HG02642 (cell line): ENCODE measurements at regions not wholly inside any gene's neighbourhood (a gene's known extent, or its start where the extent isn't known, plus 50 kb on each side); places are given as distances from the start of the nearest gene placed in this dataset.
"Not testable (repeated sequence)": the region's sequence is repeated elsewhere in the genome, so short reads cannot be mapped to it uniquely, and the experiment has no call there.

ENCODE experiments used
- ATAC-seq: cut with Tn5 transposase; IDR thresholded peaks from one replicate; pipeline ENCODE4 v1.9.1; 2021; ENCODE audit warnings: mild to moderate bottlenecking; ENCODE audit not compliant: unreplicated experiment, poor library complexity

DNA sequence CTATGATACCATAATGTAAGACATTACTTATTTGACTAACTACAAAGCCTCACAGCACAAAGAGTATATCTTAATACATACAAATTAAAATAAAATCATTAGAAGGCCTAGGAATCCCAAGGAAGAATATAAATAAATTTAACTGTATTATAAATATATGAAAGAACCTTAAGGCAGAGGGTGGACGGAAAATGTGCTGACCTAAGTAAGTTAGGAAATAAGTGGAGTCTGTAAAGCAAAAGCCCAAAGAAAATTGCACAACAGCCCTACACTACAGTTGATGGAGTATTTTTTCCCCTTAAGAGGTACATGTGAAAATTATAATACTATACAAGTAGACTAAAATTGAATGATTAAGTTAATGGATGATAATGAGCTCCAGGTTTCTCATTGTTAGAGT is 710.1 kb downstream of the NR4A2 start:
- ATAC-seq: no peak

DNA sequence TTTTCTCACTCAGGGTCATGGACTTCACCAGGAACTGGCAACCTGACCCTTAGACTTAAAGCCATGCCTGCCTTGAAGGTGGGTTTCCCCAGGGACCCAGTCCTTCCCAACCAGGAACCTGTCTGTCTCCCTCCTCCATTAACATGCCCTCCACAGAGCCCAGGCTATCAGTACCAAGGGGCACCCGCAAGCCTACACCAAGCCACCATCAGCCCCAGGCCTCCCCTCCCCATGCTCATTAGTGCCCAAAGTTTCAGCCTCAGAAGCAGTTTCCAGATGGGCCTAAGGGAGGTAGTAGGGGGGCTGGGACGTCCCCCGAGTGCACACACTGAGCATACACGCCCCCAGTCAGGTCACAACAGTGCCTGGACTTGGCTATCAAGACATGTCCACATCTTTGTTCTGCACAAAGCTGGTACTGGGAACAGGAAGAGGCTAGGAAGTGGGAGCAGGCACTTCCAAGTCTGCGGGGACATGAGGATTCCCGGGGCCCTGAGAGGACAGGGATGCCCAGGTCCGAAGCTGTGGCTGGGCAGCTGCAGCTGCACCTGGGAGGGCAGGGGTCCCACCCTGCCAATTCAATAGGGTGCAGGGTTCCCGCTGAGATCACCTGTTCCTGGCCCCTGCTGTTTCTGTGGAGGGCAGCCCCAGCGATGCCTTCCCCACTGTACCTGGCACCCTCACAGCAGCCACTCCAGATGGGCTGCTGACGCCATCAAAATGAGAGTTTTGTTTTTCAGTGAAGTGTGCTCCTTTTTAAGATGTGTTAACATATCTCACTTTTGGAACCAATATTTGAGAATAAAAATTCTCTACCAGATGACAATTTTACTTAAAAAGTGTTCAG is 731.4 kb downstream of the NR4A2 start:
- ATAC-seq: no peak

DNA sequence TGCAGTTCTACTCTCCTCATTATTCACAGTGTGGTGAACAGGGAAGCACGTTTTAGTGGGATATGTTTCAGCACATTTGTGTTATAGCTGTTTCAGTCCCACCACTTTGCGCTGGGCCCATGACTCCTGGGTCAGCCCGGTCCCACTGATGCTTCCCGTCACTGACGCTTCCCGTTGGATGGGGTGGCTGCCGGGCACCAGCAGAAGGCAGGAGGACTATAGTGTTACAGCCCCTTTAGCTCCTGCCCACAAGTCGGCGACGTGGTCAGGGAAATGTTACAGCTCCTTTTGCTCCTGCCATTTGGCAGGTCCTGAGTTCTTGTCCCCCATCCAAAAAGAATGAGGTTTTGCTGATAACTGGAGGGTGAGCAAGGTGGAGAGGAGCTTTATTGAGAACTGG is 732.2 kb downstream of the NR4A2 start:
- no peak for ATAC-seq

DNA sequence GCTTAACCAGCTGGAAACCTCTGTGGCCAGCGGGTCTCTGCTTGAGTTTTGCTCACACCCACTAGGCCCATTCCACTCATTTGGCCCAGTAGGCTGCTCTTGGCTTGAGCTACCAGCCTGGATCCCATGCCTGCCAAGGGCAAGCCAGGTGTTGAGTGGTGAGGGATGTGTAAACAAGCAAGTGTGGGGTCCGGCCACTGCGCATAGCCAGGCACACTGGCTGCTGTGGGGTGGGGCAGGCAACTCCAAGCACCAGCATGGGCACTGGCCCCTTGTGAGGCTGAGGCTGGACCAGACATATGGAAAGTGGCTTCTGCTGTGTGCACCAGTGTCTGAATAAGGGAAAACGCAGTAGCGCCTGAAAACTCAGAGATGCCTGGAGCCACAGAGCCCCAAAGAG is 732.7 kb downstream of the NR4A2 start:
- ATAC-seq: no peak

DNA sequence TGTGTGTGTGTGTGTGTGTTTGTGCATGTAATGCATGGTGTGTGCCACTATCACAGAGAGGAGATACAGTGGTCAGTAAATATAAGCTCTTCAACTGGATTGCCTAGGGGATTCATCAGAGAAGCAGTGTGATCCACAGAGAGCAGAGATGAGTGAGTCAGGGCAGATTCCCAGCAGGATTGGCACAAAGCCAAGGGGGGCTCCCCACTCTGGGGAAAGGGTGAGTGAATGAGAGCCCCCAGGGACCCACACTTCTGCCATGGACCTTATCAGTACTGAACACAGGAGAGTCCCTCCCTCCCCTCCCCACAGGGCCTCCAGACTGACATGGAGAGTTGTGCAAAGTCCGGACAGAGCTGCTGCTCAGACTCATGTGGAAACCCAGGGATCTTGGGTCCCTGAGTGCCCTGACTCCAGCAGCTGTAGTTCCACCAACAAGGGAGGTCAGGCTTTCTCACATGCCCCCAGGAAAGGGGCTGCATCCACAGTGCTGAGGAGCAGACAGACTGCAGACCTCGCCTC is 748.8 kb downstream of the NR4A2 start:
- ATAC-seq: no peak

DNA sequence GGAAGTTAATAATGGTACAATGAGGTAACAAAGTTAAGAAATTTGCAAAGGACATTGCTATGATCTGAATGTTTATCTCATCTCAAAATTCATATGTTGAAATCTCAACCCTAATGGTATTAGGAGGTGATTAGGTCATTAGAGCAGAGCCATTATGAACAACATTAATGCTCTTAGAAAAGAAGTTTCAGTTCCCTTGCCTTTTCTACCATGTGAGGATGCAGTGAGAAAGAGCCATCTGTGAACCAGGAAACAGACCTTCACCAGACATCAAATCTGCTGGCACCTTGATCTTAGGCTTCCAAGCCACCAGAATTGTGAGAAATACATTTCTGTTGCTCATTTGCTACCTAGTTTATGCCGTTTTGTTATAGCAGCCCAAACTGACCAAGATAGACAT is 757.6 kb downstream of the NR4A2 start:
- ATAC-seq: no peak

DNA sequence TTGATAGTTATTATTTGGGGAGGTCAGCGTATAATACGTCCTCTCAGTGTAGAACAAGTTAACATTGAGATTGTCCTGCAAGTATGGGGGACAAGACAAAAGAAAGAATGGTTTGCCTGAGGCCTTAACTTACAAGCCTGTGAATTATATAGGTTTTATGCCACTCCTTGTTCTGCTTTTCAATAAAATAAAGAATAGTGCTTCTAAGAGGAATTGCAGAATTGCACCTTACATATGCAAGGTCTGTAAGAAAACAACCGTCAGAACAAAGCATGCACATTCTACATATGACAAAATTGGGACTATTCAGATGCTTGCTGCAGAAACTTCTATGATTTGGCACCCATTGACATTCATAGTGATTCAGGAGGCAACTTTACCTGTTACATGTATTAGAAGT is 785.0 kb downstream of the NR4A2 start:
- ATAC-seq: no peak

DNA sequence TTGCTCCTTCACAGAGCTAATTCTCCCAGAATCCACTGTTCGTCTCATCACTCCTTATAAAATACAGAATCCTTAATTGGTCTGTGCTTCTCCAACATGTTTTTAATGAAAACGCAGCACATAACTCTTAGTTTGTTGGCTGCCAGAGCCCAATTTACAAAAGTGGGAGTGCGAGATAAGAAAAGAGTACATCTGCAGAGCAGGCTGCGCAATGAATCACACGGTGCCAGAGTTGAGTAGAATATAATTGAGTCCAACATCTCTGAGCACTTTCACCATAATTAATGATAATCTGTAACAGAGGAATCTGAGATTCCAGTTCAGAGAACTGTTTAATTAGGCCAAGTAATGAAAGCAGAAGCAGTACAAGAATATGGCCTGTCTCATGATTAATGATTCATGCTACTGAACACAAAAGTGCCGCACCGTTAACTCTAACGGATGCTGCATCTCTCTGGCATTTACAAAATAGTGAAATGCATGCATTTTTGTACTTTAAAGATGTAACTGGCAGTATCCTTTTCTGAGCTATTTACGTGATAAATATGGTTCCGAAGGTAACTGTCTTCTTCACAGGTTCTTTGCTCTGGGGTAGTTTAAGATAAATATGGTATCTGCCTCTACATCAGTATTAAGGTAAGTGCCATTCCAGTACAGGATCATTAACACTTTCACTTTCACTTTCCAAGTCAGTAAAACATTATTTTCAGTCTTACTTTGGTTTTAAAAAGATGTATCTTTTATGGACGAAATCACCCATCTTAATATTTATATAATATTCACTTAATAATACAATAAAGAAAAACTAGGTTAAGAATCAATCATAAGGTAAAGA is 785.6 kb downstream of the NR4A2 start:
- ATAC-seq: no peak

DNA sequence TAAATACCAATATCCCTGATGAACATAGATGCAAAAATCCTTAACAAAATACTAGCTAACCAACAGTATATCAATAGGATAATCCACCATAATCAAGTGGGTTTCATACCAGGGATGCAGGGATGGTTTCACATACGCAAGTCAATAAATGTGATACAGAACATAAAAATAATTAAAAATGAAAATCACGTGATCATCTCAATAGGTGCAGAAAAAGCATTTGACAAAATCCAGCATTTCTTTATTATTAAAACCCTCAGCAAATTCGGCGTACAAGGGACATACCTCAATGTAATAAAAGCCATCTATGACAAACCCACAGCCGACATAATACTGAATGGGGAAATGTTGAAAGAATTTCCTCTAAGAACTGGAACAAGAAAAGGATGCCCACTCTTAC is 793.5 kb downstream of the NR4A2 start:
- not testable (repeated sequence) for ATAC-seq

DNA sequence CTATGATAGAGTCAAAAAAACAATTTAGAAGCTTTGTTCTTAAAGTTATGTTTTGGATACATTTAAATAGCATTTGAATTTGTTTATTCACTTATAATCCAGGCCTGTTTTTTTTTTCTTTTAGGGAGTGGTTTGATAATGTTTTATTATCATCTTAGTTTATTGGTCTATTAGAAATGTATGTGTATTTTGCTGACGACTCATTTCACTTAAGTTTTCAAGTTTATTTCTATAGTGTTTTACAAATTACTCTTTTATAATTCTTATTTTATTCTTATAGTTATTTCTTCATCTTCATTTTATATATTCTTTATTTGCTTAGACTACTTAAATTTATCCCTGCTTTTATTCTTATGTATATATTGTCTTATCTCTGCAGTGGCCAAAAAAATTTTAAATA is 804.5 kb downstream of the NR4A2 start:
- ATAC-seq: no peak

DNA sequence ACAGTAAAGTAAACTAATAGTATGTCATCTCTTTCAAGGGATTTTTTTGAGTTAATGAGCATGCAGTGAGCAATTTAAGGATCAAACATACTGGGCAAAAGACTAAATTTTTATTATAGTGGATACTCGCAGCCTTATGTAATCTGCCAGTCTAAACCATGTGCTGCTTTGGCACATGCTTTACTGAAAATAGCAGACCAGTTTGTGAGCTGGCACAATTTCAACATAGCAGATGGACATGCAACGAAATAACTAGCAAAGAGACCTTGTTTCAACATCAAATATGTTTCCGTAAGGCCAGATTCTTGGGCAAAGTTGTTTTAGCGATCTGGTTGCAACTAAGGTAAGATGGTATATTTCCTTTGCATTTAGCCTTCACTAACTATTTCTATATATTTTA is 807.3 kb downstream of the NR4A2 start:
- ATAC-seq: no peak

DNA sequence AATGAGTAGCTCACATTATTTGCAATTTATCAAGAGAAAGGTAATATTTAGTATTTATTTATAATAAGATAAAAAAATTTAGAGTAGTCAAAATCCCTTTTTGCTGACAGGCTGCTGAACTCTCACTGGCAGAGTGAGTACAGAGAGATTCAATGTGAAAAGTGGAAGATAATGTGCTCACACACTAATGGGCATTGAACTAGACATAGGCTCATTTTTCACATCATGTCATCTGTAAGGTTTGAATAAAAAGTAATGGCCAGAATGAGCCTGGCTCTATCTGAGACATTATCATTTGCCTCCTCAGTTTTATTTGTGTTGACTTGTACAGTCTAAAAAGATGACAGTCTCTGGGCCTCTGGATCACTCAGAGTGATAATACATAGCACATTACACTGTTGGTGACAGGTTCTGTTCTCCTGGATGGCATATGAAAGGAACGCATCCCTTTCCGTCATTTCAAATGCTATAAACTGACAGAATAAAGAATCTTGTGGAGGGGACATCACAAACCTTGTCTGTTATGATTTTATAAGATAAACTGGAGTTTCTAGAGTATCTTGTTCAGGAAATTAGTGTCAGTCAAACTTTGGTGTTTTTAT is 812.9 kb downstream of the NR4A2 start:
- no peak for ATAC-seq

DNA sequence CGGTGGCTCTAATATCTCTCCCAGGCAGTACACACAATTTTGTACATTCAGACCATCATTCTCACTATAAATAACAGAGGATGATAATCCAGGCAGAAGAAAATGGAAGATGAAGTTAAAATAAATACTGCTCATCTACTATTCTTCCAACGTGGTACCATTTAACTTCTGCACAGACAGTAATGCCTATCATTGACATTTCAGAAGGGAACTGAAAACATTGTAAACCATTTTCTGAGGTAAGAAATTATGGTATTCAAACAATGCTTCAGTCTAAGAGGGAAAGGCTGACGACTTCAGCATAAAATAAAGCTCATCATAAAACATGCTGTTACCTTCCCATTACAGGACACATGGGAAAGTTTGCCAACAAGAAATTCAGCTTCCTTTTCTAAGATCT is 814.4 kb downstream of the NR4A2 start:
- ATAC-seq: no peak

DNA sequence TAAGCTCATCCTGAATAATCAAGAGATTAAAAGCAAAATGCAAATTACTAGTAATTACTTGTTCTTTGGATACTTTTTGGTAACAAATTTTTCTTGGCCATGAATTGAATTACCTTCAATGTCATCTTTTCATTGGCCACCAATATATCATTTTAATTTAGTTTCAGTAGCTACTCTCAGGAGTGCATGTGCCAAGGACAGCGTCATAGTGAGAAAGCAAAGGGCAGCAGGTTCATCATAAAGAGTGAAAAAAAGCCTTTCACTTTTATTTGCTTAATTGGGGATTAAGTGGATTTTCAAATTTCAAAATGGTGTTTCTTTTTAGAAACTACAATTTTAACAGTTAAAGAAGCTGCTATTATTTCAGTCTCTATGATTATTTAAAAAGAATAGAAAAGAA is 815.2 kb downstream of the NR4A2 start:
- no peak for ATAC-seq

DNA sequence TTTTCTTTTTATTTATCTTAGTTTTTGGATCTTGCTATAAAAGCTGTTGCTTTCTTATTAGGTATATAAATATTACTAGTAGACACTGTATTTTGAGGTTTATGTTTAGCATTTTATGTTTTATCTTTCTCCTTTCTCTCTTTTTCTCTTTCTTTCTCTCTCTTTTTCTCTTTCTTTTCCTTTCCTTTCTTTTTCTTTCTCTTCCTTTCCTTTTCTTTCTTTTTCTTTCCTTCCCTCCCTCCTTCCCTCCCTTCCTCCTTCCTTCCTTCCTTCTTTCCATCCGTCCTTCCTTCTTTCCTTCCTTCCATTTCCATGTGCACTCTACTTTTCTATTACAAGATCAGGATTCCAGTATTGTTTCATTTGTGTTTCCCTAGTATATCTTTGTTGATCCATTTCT is 814.8 kb downstream of the KCNJ3 start:
- no peak for ATAC-seq

DNA sequence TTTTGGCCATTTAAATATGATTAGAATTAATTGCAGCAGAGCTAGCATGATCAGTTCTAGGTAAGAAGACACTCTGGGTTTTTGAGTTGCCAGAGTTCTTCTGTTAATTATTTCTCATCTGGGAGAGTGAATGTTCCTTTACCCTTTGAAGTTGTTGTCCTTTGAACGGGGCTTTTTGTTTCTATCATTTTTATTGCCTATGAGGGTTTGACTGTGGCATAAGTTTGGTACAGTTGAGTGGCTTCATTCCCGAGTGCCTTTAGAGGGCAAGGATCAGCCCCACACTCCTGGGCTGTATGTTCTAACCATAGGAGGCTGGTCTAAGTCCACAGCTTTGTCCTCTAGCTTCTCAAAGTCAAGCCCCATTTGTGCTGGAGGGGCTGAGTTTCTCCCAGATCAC is 804.3 kb downstream of the KCNJ3 start:
- ATAC-seq: no peak

DNA sequence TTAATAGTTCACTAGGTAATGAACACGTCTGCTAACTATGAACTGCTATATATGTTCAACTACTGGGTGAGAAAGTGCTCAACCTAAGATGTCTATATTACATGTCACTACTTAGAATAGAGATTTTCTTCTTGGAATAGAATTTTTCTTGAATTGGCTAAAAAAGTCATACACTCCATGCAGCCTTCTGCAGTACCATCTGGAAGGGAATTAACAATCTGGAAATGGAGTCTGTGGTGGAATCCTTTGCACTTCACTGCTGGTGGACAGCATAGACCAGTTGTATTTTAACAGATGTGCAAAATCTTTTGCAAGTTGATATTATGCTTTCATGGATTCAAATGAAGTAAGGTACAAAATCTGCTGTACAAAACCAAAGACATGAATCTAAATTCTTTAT is 799.6 kb downstream of the KCNJ3 start:
- ATAC-seq: no peak

DNA sequence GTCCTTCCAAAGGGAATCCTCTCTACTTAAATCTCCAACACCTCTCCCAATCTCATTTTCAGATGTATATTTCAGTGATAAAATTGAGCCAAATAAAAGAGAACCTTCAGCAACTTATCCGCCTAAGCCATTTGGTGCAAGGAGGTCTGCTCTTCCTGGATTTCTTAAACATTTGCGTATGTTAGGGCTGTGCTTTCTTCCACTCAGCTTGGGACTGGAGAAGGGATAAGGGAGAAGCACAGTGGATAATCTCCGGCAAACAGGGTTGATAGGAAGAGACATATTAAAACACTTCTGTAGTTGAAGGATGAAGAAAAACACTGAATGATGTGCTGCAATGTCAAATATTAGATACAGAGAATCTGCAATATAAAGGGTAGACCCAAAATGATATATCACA is 796.2 kb downstream of the KCNJ3 start:
- ATAC-seq: no peak

DNA sequence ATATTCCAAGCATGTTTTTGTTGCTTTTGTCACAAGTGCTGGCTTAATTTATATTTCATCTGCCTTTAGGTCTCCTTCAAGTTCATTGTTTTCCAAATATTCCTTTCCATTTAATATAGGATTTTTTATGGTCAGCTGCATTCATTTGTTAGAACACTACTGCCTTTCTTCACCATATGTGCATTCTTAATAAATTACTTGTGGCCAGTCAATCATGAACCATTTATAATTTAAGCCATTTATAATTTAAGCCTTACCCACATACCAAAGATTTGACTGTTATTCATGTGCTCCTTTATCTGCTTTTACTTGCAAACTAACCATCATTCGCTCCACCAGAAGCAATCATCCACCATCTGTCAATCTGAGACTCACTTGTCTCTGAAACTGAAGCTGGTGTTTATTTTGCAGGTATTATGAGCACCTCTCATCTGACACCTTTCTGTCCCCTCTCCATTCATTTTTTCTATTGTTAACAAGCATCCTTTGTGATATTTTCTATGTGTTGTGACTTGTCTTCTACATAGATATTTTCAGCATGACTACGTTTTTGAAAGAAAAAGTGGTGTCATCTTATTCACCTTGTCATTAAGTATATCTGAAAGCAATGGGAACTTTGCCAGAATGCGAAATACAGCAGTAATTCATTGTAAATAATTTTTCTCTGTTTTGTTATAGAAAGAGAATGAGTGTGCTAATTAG is 786.8 kb downstream of the KCNJ3 start:
- no peak for ATAC-seq

DNA sequence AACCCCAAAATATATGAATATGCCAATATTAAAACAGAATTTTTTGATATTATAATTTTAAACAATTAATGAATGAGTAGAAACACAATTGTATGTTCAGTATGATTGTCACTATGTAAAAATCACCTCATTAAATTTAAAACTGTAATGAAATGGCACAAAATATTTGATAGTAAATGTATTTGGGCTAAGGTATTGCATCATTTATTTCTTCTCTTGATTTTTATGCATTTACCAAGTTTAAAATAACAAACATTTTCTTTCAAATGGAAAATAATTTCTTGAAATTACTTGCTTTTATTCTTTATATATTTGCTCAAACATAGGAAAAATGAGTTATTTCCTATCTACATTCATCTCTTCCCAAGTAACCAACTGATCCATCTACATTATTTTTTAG is 782.6 kb downstream of the KCNJ3 start:
- no peak for ATAC-seq
